Activated naive CD4-positive, alpha-beta T cell treated with anti-CD3 and anti-CD28 coated beads, Interleukin-2, amount 50 U/mL, for 16 hours (primary cell): ENCODE measurements at regions not wholly inside any gene's neighbourhood (a gene's known extent, or its start where the extent isn't known, plus 50 kb on each side); places are given as distances from the start of the nearest gene placed in this dataset.

Source experiments
- DNase-seq: peaks from one replicate; pipeline ENCODE4 v3.0.0-alpha.2; 2020

DNA sequence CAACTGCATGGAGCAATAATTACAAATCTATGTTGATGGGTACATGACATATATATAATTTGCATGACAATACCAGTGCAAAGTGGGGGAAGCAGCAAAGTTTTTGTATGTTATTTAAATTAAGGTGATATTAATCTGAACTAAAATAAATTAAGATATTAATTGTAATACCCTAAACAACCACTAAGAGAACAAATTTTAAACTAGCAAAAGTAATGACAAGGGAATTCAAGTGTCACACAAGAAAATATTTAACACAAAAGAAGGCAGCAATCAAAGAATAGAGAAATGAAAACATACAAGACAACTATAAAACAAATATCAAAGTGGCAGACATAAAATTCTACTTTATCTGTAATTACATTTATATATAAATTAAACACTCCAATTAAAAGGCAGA lies 2003.4 kb downstream of the MAT2B start:
- no peak for DNase-seq

DNA sequence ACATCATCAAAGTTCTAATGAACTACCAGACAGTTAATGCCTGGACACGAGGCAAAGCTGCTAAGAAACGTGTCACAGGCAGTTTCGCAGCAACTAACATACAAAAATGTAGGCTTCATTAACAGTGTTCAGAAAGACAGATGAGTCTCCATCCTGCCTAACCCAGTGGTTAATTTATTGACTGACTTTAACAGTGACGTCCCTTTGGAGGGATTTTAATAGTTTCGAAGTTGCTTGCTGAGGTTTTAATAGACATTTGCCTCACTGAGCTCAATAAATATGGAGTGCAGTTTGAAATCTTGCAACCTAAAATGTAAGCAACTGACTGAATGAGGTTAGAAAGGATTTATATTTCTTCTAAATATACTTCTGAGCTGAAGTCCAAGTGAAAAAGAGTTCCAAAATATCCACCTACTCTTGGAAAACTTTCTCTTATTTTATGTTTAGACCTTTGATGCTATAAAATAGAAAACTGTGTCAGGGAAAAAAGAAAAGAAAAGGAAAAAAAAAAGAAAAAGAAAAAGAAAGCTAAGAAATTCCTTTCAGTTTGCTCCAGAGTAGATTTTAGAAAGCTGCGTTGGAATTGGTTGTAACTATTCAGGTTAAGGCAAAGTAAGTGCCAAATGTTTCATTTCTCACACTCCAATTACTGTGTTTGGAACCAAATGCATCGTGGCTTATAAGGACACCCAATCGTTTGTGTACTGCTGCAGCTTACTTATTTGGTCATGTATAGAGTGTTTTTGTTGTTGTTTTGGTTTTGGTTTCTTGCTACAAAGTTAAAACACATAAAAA lies 2016.6 kb downstream of the MAT2B start:
- no peak for DNase-seq

DNA sequence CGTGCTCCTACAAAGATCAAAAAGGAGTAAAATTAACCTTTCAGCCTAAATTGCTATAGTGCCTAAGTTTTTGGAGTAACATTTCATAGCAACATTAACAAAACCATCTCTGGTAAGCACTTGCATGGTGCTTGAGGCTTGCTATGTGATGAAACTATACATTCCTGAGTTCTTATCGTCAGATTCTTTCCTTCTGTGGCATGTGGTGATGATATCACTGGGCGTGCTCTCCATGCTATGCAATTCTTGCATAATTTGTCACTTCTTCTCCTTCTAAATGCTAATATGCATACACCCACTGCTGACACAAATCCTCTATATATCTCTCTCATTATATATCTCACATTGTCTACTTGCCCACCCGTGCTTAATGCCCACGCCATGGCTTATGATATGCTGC lies 2019.9 kb downstream of the MAT2B start:
- no peak for DNase-seq

DNA sequence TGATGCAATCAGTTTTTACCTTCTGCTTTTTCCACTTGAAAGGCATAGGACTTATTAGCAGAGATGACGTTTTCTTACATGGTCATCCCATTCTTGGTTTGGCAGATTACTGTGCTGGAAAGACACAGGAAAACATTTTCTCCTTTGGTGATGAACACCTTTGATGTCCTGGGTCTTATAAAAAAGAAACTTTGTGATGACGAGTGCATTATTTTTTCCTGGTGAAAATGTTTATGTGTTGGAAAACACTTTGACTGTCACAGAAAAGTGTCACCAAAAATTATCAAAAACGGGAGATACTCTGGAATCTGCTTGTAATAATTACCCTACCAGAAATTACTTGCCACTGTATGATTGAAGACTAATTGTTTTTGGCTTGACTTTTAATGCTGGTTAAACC lies 2020.9 kb downstream of the MAT2B start:
- no peak for DNase-seq

DNA sequence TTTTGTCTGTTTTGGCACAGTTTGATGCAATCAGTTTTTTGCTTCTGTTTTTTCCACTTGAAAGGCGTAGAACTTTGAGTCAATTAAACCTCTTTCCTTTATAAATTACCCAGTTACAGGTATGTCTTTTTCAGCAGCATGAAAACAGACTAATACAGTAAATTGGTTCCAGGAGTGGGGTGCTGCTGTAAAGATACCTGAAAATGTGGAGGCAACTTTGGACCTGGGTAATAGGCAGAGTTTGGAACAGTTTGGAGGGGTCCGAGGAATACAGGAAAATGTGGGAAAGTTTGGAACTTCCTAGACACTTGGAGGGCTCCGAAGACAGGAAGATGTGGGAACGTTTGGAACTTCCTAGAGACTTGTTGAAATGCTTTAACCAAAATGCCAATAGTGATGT lies 2022.2 kb downstream of the MAT2B start:
- no peak for DNase-seq

DNA sequence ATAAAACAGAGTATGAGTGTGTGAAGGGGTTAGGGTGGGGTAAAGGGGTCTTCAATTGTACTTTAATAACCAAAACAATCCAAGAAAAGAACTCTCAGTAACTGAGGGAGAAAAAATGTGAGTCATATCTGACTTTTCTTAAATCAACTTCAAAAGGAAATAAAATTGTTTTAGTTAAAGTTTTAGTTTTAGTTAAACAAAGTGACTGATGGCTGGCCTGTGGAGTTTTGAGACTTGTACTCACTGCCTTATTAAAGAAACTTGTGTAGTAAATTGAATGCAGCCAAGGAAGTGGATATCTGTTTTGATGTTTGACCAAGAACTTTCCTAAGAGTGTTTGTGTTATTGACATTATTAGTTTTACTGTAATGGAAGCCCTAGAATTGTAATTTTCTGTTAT lies 2032.6 kb downstream of the MAT2B start:
- no peak for DNase-seq

DNA sequence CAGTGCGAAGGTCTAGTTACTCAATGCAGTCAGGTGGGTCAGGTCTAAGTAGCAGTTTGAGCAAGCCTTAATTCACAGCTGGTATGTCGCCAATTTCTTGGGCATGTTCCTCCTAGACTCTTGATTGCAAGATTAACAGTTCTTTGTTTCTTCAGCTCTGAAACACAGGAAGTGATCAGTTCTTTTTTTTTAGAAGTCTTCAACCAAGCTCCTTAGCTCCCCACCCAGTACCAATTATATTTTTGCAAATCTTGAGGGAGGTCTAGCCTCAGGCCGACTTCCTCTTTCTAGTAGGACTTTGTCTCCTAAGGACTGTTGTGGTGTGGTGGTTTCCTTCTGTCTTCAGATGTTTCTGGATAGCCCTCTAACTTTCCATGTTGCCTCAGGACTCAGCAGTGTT lies 2054.2 kb downstream of the MAT2B start:
- no peak for DNase-seq

DNA sequence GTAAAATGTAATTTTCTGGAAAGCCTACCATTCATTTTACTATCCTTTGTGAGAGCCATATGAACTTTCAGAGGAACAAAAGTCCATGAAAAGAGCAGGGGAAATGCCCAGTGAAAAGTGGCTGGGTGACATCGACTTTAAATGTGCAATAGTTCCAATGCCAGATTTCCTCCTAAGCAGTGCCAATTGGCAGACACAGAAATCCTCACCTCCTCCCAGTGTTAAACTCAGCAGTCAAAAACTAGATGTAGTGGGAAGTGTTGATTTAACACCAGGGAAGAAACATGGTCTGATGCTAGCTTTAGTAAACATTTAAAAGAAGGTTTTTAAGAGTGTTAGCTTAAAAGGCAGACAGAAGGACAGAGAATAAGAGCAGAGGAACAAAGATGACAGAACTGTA lies 2055.2 kb downstream of the MAT2B start:
- no peak for DNase-seq

DNA sequence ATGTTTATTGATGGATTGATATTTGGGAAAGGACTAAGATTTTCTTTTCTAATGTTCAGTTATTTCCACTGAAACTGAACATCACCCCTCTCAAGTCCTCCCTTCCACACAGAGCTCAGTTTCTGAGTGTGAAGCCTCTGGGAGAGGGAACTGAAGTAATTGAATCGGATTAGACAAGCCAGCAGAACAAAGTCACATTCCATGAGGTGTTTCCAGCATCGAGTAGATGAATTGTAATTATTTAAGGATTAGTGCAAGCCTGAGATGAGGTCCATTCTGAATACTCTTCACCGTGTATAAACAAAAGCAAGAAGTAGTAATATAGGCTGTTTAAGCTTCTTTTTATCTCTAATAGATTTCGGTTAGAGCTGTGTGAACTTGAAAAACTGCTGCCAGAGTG lies 2060.5 kb downstream of the MAT2B start:
- no peak for DNase-seq

DNA sequence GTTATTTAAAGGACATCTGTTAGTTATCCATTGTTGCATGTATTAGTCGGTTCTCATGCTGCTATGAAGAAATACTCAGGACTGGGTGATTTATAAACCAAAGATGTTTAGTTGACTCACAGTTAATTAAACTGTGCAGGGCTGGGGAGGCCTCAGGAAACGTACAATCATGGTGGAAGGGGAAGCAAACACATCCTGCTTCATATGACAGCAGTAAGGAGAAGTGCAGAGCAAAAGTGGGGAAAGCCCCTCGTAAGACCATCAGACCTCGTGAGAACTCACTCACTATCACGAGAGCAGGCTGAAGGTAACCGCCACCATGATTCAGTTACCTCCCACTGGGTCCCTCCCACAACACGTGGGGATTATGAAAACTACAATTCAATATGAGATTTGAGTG lies 2064.1 kb downstream of the MAT2B start:
- DNase-seq, result no peak

DNA sequence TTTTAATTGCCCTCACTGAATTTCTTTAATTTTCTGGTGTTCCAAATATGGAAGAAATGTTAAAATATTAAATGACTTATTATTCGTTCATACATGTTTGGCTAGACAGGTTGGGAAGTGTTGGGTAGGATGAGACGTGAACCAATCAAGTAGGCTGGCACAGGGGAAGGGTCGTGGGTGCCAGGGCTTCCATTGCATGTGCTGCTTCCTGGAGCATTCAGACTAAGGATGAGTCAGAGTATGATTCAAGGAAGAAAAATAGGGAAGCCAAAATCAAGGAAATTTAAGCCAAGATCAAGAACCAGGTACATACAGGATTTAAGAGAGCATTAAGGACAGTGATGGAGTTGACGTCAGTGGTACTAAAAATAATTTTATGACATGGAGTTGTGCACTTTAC lies 2068.0 kb downstream of the MAT2B start:
- no peak for DNase-seq

DNA sequence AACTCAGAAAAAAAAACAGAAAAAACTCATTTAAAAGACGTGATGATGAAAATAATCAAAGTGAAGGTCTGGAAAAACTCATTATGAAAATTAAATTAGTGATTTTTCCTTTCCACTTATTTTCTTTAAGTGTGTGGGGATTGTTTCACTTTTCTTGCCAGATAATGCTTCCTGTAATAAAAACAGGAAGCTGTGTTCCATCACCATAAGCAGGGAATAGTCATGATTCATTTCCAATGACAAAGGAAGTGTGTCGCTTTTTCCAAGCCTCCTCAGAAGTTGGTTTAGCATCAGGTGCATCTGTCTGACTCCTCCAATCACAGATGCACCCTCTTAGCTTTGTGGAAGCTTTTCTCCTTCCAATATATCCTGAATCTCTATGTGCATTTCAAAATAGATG lies 2068.7 kb downstream of the MAT2B start:
- DNase-seq, result no peak

DNA sequence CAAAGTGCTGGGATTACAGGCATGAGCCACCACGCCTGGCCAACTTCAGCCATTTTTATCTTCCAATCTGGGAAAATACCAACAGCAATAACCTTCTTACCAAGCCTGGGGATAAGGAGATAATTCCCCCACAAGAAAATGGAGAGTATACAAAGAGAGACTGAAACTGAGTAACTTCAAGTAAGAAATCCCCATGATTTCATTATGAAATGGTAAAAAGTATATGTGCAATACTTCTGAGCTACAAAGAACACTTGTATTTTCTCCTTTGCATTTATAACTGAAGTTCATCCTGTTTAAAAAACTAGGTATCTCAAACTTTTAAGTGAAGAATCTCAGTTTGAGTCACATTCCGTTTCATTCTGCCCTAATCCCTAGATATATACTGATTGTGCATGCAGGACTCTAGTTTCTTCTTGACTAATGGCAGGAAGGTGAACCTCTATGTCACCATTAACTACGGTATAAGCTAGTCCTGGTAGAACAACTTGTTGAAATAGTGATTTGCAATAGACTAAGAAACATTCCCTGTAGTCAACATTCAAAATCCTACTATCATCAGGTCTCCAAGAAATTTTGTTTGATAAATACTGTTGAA lies 2071.4 kb downstream of the MAT2B start:
- DNase-seq, result no peak

DNA sequence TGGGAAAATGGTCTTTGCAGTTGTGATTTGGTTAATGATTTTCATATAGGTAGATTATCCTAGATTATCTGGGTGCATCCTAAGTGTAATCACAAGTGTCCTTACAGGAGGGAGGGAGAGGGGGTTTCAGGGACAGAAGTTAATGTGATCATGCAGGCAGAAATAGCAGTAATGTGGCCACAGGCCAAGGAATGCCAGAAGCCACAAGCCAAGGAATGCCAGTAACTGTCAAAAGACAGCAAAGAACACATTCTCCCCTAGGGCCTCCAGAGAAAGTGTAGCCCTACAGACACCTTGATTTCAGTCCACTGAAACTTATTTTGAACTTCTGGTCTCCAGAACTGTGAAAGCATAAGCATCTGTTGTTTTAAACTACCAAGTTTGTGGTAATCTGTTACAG lies 2074.5 kb downstream of the MAT2B start:
- no peak for DNase-seq

DNA sequence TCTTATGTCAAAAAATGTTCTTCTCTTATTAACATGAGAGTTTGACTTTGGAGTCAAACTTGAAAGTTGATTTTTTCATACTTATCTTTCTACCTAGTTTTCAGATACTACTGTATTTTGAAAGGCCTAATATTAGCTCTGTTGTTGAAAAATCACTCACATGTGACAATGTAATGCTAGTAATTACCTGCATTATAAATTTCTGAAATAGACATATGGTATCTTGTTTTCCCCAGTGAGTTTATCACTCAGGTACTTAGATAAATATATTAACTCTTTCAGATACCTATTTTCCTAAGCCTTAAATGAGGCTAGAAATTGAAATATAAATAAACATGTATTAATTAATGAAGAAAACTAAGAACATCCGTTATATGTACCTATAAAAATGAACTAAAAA lies 2089.3 kb downstream of the MAT2B start:
- DNase-seq, result no peak

DNA sequence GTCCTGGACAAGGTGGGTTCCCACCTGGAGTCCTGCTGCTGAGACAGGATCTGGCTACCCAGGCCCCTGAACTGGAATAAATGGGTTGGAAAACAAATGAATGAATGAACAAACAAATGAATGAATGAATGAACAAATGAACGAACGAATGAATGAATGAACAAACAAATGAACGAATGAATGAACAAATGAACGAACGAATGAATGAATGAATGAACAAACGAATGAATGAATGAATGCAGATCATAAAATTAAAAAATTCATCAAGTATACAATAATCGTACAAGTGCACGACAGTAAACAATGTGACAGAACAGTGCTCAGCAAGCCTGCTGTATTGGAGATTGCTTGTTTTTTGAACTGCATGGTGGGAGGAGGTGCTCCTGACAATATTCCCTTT lies 2097.1 kb downstream of the MAT2B start:
- no peak for DNase-seq

DNA sequence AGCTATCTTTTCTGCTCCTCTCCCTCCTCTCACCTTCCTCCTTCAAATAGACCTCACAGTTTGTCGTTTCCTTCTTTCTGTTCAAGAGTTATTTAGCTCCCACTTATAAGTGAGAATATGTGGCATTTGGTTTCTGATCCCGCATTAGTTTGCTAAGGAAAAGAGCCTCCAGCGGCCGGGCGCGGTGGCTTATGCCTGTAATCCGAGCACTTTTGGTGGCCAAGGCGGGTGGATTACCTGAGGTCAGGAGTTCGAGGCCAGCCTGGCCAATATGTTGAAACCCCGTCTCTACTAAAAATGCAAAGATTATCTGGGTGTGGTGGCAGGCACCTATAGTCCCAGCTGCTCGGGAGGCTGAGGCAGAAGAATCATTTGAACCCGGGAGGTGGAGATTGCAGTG lies 2101.6 kb downstream of the MAT2B start:
- no peak for DNase-seq

DNA sequence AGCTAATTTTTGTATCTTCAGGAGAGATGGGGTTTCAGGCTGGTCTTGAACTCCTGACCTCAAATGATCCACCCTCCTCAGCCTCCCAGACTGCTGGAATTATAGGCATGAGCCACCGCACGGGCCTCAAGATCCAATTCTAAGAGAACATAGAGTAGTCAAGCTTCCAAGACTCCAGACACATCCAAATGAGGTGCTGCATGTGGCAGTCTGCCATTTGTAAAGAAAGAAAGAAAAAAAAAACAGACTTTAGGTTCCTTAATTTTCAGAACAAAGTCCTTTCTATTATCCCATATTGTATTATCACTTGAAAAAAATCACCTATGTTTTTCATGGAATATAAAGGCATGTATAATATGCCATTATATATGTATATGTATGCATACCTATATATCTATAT lies 2104.5 kb downstream of the MAT2B start:
- DNase-seq, result no peak

DNA sequence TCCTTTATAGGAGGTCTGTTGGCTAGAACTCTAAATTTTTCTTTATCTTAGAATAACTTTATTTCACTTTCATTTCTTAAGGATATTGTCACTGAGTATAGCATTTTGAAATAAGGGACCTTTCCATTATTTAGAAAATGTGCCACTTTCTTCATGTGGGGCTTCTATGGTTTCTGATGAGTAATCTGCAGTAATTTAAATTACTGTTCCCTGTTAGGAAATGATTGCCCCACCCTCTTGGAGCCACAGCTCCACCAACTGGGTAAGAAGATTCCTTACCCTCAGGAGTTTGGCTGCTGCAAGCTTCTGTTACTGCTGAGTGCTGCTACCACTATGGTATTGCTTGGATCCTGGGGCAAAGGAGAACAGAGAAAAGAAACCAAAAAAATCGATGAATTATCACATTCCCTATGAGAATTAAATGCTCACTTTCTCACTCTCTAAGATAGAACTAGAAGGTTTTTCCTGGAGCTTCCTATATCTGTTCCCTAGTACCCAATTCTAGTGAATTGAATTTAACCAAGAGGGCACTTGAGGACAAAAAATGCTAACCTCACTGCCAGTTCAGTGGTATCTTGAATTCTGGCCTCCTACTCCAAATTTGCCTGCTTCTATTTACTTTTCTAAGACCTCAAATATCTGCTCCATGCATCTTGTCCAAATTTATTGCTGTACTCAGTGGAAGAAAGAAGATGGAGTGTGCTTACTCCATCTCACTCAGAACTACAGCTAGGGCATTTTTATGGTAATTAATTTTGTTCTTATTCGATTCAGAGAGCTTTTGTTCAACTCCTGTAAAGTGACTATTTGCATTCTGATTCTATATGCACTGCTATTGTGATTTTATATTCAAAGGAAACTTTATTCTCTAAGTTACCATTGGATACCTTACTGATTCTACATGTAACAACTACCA lies 2111.3 kb downstream of the MAT2B start:
- no peak for DNase-seq

DNA sequence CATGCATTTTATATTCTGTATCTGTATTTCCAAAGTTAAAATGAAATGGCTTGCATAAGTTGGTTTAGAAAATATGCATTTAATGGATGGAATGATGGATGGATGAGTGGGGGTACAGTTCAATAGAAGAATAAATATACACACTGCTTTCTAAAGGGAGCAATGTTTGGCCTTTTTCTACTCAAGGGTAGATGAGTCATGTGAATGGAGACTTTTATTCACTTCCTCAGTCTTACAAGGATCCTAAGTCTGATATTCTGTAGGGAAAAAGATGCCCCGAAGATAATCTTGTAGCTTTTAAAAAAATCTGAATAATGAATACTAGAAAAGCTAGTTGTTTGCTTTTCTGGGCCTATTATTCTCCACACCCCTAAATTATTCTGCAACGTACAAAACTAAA lies 2112.1 kb downstream of the MAT2B start:
- no peak for DNase-seq

DNA sequence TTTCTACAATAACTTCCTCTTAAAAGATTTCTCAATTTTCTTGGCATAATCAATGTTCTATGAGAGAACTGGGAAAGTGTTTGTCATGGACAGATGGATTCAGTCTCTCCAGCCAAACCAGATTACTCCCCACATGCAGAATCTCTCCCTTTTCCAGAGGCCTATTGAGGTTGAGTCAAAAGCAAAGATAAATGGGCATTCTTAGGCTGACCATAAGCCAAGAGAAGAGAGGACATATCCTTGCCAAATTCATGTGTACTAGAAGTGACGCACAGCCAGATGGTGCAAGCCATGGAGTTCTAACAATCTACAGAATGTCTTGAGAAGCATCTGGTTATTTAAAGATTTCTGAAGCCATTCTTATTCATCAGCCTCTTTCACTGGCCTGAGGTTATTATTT lies 2115.0 kb downstream of the MAT2B start:
- DNase-seq, result no peak

DNA sequence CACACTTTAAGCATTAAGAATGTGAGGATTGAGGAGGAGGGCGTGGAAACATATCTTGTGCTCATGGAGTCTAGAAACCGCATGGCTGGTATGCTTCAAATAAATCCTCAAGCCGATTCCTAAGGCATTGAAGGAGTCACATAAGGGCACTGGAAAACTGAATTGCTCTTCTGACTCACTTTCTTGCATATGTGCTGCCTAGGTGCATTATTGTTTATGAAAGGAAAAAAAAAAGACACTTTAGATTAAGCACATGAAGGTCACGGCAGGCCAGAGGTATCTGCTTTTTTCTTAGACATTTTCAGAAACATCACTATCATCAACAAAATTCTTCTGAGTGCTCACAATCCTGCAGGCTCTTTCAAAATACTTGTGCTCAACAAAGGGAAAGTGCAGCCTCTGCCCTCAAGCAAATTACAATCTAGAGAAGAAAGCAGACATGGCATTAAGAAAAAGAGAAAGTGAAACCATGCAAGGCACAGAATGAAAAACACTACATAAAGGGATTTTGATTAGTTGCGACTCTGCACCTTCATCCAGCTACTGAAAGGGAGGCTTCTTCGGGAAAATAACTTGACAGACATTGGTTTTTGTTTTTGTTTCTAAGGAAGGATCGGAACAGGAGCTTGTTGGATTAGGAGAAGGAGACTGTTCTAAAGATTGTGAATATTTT lies 2117.6 kb downstream of the MAT2B start:
- DNase-seq, result no peak

DNA sequence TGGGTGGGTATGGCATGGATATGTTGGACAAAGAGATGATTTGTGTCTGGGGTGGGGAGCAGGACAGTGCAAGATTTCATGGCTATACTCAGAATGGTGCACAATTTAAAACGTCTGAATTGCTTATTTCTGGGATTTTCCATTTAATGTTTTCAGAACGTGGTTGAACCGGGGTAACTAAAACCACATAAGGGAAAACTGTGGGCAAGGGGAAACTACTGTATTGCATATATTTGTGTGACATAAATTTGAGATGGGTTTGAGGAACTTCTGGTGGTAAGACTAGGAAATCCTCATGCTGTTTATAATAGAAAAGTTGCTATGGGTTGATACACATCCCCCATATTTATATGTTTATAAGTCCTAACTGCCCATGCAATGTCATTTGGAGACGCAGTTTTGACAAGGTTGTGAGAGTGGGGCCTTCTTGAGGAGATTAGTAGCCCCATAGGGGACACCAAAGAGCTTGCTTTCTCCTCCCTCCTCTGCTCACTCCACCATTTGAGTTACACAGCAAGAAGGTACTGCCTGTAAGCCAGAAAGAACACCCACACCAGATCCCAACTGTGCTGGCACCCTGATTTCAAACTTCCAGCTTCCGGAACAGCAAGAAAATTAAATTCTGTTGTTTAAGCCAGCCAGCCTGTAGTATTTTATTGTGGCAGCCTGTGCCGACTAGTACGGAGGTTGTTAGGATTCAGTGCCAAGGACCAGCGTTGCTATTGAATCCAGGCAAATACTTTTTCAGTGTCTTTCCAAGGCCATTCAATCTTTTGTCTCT lies 2118.9 kb downstream of the MAT2B start:
- DNase-seq, result no peak
